GM18867 (cell line): ENCODE measurements at regions not wholly inside any gene's neighbourhood (a gene's known extent, or its start where the extent isn't known, plus 50 kb on each side); places are given as distances from the start of the nearest gene placed in this dataset.
"Not testable (repeated sequence)": the region's sequence is repeated elsewhere in the genome, so short reads cannot be mapped to it uniquely, and the experiment has no call there.

Experiments
- ATAC-seq: cut with Tn5 transposase; IDR thresholded peaks from one replicate; pipeline ENCODE4 v1.9.1; 2021; ENCODE audit warnings: mild to moderate bottlenecking, moderate library complexity; ENCODE audit not compliant: unreplicated experiment

DNA sequence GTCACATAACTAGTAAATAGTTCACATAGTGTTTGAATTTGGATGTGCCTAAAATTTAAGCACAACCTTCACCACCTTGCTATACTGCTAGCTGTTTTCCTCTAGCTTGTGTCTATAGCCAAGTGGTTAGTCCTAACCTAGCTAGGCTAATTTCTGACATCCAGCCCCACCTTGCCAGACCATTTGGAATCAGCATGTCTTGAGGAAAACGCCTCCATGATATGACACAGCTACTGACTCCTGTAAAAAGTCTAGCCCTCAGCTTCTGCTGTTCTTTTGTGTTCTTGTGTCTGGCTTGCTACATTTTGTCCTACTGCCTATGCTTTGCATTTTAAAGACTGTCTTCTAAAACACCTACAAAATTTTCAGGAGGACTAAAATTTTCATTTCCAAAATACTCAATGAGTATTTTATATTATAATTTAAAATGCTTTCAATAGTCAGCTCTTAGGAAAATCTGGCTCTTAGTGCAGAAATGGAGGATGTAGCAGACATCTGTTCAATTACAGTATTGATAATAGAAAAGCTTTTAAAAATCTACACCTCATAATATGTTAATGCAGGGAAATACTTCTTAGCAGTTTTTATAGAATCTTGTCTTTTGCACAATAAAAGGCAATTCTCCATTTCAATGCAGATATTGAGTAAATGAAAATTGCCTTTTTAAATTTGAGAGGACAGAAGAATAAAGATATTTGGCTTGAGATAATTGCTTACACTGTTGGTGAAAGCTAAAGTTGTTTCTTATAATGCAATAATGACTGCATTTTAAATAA is 160.8 kb upstream of the APP start:
- ATAC-seq, result no peak

DNA sequence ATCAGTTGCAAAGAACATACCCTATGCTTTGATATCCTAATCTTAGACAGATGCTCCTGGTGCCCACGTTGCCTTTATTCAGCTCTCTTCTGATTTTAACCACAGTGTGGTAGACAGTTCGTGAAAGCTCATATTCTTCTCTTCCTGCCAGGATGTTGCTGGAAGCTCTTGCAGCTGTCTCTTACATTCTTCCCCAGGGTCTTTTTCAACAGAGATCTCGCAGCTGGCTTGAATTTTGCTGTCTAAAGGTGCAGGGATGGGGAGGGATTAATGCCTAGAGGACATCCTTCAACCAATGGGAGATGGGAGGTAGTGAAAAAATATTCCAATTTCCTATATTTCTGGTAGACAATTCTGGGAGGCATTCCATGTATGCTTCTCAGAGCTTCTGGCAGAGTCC is 150.0 kb upstream of the APP start:
- ATAC-seq, result no peak

DNA sequence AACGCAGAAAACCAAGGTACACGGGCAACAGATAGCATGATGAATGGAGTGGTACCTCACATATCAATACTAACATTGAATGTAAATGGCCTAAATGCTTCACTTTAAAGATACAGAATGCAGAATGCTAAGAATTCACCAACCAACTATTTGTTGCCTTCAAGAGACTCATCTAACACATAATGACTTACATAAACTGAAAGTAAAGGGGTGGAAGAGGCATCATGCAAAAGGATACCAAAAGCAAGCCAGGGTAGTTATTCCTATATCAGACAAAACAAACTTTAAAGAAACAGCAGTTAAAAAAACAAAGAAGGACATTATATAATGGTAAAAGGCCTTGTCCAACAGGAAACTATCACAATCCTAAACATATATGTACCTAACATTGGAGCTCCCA is 137.1 kb upstream of the APP start:
- no peak for ATAC-seq

DNA sequence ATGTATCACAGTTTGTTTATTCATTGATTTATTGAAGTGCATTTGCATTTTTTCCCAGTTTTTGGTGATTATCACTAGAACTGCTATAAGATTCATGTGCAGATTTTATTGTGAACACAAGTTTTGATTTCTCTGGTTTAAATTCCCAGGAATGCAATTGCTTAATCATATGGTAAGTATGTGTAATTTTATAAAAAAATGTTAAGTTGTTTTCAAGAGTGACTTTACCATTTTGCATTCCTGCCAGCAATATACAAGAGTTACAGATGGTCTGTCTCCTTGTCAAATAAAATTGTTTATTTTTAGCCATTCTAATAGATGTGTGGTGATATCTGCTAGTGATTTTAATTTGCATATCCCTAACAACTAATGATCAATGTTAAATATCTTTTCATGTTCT is 127.3 kb upstream of the APP start:
- ATAC-seq, result no peak

DNA sequence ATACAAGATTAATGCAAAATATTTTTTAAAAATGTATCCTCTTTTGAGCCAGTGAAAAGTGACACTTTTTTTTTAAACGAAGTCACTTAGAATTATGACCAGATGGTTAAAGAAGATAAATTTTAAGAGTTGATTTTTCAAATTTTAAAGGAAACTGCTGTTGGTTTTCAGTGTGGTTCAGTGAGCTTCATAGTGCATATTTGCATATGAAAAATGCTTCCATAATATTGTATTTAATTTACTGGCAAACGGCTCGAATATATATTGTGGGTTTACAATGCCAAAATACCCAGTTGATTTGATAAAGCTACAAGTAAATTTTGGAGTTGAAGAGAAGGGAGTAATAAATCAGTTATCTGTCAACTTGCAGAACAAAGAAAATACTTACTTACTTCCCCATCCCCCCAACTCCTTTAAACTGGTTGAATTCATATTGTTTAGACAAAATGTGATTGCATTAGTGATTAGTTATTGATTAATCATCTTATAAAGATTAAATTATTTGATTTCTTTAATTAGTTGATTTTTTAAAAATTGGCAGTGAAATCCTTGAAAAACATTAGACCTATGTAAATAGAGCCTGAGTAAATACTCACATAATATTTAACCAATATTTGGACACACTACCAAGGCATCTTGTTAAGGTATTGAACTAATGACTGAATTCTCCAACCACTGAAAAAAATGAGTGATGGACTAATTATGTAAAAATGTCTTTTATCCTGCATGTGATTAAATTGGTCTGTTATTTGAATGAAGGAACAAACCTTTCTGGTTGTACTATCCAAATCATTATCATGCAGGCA is 122.8 kb upstream of the APP start:
- ATAC-seq, result no peak

DNA sequence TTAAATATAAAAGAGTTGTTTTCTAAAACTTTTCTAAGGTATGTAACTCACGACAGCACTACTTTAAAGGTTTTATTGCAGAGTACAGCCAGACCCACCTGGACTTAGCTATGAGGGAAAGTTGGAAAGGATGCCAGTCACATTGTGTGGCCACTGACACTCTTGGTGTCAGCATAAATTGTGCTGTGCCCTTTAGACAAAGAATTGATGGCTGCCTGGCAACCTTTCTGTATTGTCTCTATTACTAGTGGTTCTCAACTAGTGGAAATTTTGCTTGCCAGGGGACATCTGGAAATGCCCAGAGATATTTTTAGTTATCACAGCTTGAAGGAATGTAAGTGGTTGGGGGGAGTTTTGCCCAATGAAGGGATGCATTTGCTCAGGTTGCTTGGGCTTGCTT is 117.5 kb upstream of the APP start:
- no peak for ATAC-seq

DNA sequence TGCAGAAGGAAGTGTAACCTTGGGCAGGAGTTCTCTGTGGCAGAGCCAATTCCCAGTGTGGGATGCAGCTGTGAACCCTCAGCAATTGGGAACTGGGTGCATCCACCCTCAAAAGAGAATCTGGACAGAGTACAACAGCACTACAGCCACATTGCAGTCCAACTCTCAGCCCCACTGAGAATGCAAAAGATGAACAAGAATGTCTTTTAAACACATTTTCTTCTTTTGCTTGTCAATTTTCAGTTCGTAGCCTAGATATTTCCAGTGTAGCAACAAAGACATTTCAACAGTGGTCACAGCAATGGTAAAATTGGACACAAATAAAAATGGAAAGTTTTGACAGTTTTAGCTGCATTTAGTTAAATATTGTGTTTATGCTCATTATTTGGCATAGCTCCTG is 114.0 kb upstream of the APP start:
- ATAC-seq, result no peak

DNA sequence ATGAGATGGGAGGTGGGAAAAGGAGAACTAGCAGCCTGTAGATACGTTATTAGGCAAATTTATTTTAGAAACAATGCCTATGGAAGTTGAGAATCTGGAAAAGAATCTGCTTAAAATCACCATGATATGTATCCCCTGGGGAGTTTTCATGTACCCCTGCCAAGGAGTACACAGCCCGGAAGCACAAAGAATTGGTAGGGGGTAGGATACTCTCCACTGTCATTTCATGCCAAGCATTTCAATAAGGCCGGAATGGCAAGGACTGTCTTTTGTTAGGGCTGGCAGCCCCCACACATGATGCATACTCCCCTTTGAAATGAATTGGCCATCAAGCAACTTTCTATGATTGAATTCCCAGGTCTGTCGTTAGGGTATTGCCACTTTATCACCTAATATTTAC is 111.5 kb upstream of the APP start:
- no peak for ATAC-seq

DNA sequence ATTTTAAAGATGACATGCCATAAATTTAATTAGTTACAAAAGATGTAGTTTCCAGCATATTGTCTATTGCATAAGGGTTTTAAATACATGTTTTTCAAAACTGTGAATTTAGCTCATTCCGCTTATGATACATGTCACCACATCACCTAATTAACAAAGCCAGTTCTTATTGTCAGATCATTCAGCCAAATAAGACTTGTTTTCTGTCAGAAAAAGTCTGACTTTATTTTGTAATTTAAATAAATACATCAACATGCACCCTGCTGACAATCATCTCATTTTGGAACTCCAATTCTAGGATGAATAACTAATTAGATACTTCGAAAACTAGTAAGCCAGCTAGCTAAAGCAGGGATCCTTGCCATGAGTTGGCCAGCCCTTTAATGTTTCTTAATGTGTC is 110.9 kb upstream of the APP start:
- ATAC-seq, result no peak

DNA sequence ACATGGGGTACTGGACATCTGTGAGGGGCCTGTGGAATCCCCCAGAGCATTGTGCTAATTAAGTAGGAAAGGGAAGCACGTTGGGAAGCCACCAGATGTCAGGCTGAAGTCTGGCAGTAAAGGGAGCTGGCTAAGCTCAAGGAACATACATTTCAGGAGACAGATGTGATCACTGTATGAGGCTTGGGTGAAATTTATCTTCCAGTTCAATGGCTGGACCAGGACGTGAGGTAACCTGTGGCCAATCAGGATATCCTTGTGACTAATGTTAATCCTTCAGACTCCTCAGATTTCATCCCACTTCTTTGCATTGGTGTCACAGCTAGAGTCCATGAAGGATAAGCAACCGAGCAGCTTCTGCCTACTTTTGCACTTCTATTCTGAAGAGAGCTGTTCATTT is 110.2 kb upstream of the APP start:
- no peak for ATAC-seq

DNA sequence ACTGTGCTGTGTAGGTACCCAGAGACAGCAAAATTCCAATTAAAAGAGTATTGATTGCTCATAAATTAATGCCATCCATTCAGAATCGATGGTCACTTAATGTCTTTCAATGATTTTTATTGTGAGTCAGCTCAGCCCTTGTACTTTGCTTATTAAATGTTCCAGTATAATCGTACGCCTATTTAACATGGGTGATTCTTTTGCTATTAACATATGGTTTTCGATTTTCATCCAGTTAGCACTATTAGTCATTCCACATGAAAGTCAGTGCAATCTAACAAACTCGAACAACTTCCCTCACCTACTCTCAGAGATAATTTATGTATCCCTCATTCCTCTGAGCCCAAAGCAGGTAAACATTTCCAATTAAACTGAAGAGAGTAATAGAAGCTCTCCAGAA is 109.6 kb upstream of the APP start:
- no peak for ATAC-seq

DNA sequence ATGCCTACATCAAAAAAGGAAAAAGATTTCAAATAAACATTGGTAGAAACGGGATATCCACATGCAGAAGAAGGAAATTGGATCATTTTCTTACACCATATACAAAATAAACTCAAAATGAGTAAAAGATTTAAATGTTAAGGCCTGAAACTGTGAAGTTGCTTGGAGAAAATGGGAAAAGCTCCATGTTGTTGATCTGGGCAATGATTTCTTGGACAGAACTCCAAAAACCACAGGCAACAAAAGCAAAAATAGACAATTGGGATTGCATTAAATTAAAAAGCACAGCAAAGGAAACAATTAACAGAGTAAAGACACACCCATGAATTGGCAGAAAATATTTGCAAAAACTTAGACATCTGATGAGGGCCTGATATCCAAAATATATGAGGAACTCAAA is 105.2 kb upstream of the APP start:
- no peak for ATAC-seq

DNA sequence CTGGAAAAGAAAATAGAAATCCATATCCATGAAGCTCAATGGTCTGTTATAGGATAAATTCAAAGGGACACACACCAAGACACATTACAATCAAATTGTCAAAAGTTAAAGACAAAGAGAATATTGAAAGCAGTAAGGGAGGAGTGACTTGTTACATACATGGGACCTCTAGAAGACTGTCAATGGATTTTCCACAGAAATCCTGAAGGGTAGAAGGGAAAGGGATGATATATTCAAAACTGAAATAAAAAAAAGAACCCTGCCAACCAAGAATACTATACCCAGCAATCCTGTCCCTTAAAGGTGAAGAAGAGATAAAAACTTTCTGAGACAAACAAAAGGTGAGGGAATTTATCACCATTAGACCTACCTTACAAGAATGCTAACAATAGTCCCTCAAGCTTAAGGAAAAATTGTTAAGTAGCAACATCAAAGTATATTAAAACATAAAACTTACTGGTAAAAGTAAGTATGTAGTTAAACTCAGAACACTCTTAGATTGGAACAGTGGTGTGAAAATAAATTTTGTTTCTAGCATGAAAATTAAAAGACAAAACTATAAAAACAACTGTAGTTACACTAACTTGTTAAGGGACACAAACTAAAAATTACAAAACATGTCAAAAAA is 103.2 kb upstream of the APP start:
- ATAC-seq, result no peak

DNA sequence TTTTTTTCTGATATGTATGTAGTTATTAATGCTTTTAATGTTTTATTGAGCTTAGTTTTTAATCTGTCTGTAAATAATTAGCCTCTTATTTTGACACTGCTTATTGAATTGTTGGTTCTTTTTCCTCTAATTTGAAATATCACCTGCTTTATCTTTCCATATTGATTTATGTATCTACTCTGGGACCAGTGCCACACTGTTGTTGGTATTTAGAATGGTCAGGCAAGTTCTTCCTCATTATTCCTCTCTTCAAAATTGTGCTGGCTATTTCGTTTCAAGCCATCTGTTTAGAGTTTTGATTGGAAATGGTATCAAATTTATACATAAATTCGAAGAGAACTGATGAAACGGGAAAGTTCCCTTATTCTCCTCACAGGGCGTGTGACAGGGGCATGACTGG is 96.8 kb upstream of the APP start:
- ATAC-seq, result no peak

DNA sequence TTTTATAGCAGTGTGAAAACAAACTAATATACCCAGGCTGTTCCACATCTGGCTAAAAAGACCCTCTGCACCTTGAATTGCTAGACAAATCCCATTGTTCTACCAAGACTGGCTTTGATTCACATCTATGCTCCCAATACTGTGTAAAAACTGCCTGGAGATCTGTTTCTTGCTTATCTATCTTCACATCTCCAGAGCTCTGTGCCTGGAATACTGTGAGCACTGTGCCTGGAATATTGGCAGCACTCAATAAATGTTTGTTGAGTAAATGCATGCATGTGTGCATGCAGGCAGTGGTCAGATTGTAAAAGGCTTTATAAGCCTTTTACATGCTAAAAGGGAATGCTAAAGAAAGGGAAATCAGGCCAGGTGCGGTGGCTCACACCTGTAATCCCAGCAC is 75.5 kb upstream of the APP start:
- no peak for ATAC-seq

DNA sequence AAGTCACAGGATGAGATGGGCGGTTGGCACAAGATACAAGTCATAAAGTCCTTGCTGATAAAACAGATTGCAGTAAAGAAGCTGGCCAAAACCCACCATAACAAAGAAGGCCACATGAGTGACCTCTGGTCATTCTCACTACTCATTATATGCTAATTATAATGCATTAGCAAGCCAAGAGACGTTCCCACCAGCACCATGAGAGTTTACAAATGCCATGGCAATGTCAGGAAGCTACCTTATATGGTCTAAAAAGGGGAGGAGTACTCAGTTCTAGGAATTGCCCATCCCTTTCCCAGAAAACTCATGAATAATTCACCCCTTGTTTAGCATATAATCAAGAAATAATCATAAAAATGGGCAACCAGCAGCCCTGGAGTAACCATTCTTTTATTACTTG is 74.9 kb upstream of the APP start:
- ATAC-seq, result no peak

DNA sequence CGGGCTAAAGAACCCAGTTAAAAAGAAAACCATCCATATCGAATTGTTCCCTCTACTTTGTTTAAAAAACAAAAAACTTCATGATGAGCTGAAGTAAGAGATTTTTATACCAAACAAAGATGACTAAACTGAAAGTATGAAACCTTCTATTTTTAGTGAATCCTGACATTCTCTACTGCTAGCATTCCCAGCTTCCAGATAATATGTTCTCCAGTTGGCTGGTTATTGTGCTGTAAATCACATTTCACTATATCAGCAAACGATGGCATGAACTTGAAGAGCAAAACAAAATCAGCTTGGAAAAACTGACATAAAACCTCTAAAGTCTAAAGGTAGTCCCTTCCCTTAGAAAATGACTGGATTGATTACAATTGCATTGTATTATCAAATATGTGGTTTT is 68.1 kb upstream of the APP start:
- no peak for ATAC-seq

DNA sequence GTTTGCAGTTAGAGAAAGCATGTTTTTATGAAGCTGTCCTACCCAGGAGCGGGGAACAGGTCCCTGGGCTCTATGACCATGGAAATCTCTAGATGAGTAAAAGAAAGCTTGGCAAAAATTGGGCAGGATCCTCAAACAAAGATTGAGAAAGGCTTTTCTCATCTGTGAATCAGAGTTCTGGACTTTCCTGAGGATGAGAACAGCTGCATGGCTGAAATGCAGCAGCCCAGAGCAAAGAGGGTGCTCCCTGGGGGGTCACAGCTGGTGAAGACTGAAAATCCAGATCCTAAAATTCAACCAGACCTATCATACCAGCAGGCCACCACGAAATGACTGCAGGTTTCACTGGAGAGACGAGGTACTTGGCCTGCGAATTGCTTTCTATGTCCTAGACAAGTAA is 65.7 kb upstream of the APP start:
- no peak for ATAC-seq

DNA sequence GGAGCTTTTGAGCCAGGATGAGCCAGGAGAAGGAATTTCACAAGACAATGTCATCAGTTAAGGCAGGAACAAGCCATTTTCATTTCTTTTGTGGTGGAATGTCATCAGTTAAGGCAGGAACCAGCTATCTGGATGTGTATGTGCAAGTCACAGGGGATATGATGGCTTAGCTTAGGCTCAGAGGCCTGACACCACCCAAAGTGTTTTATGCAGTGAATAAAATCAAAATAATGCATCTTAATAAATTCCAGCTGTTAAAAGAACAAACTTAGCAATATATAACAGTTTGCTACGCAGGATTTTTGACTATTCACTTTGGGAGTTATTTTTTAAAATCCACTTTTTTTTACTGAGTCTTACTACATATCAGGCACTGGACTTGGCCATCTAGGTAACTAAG is 62.7 kb upstream of the APP start:
- ATAC-seq, result not testable (repeated sequence)

DNA sequence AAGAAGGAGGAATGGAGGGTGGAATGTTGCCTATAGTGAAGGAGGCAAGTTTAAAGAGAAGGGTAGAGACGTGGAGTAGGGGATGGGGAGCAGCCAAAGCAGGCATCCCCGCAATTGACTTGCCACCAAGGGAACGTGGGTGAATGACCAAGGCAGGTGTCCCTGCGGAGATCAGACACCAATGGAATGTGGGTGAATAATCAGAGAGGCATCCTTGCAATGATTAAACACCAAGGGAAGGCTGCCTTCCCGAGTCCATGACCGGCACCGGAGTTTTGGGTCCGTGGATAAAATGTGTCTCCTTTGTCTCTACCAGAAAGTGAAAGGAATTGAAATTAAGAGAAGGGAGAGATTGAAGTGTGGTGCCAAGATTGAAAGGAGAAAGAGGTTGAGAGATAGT is 61.9 kb upstream of the APP start:
- not testable (repeated sequence) for ATAC-seq

DNA sequence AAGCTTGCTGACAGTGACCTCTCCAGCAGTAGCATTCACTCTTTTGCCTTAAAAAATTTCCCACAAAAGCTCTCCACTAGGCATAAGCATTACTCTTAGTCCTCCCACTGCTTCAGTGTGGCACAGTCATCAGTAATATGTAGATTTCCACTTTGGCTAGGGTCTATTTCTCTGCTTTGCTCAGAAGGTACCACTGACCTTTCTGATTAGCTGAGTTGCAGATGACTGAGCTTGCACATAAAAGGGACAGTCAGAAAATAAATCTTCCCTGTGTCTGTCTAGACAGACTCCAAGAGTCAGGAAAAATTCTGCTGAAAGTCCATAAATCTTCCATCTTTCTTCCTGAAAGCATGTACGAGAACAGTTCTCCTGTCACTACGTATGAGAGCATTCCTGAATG is 56.6 kb upstream of the APP start:
- no peak for ATAC-seq

DNA sequence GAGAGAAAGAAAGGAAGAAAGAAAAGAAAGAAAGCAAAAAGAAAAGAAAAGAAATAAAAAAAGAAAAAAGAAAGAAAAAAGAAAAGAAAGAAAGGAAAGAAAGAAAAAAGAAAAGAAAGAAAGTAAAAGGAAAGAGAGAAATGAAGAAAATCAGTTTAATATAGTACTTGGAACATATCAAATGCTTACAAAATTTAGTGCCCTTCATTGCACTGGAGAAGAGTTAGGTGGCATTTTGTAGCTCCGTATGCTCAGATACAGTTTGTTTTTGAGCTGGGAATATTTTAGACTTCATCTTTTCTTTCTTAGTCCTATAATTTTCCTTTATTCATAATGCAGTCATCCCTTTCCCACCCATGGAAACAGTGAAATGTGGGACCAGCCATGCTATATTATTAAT is 56.2 kb upstream of the APP start:
- ATAC-seq, result no peak
